ENCODE measurements at regions not wholly inside any gene's neighbourhood (a gene's known extent, or its start where the extent isn't known, plus 50 kb on each side); places are given as distances from the start of the nearest gene placed in this dataset.

DNA sequence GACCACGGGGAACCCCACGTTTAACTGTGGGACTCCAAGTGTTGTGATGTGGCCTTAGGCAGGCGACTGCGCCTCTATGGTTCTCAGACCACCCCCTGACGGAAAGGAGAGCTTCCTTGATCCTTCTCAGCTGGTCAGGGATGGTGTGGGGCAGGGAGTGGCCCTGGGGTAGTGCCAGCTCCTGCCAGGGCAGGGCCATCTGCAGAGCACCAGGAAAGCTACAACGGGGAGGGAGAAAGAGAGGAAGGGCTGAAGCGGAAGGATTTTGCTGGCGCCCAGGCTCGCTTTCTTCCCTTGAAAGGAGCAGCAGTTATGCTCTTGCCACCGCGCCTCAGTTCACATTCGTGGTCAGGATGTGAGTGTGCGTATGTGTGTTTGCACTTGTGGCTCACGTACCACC, 74.9 kb upstream of the PCBD1 start:
- TF ChIP-seq YY1 (IDR thresholded peaks at IDR 0.05; ENCODE audit: low read depth) = no peak
- TF ChIP-seq TEAD4 (IDR thresholded peaks at IDR 0.05) = no peak
- no peak for TF ChIP-seq EGR1 (IDR thresholded peaks at IDR 0.05)
- no peak for TF ChIP-seq TAF1 (IDR thresholded peaks at IDR 0.05; ENCODE audit: low read depth)
- TF ChIP-seq RAD21 (IDR thresholded peaks at IDR 0.05; ENCODE audit: low read depth) = no peak
- no peak for TF ChIP-seq EP300 (IDR thresholded peaks at IDR 0.05; ENCODE audit: borderline replicate concordance)
- no peak for TF ChIP-seq ZBTB7A (IDR thresholded peaks at IDR 0.05; ENCODE audit: low read depth)

DNA sequence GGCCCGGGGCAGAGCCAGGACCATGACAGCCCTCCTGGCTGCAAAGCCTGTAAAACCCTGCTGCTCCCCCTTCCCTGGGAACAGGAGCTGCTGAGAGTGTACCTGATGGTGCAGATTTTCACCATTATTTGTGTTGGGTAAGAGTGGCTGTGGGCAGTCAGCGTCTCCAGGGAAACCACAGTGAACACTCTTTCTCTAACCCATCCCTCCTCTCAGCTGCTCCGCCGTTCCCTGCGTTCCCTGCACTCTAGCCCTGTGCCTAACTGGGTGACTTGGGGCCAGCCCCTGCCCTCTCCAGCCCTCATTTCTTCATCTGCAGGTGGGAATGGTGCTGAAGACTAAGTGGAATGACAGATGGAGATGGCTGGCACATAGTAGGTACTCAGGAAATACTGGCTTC, 75.9 kb upstream of the PCBD1 start:
- no peak for TF ChIP-seq CEBPB (IDR thresholded peaks at IDR 0.05)
- TF ChIP-seq, protein P1, sequence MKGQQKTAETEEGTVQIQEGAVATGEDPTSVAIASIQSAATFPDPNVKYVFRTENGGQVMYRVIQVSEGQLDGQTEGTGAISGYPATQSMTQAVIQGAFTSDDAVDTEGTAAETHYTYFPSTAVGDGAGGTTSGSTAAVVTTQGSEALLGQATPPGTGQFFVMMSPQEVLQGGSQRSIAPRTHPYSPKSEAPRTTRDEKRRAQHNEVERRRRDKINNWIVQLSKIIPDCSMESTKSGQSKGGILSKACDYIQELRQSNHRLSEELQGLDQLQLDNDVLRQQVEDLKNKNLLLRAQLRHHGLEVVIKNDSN (IDR thresholded peaks at IDR 0.05) = no peak
- no peak for TF ChIP-seq CREB1 (IDR thresholded peaks at IDR 0.05; ENCODE audit: low read depth)
- TF ChIP-seq, protein P2, sequence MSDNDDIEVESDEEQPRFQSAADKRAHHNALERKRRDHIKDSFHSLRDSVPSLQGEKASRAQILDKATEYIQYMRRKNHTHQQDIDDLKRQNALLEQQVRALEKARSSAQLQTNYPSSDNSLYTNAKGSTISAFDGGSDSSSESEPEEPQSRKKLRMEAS (IDR thresholded peaks at IDR 0.05) = no peak
- no peak for TF ChIP-seq EGR1 (IDR thresholded peaks at IDR 0.05)
- no peak for TF ChIP-seq TEAD4 (IDR thresholded peaks at IDR 0.05)
- TF ChIP-seq YY1 (IDR thresholded peaks at IDR 0.05; ENCODE audit: low read depth) = no peak
- TF ChIP-seq ZBTB7A (IDR thresholded peaks at IDR 0.05; ENCODE audit: low read depth) = no peak
- no peak for TF ChIP-seq EP300 (IDR thresholded peaks at IDR 0.05; ENCODE audit: borderline replicate concordance)

DNA sequence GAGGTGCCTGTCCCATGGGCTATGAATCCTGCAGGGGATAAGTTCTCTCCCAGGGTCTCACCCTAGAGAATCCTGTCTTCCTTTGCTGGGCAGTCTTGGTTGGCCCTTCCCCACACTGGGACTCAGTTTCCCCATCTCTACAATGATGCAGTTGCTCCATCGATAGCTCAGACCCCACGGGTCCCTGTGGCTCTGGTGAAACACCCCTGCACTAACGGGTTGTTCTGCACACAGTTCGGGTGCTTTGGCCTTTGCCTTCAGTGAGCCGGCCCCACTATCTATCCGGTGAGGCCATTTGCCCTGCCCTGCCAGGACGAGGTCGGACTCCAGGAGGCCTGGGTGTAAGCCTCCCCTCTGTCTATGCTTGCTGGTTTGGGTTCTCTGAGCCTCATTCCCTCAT, 76.5 kb upstream of the PCBD1 start:
- TF ChIP-seq CEBPB (IDR thresholded peaks at IDR 0.05) (no peak), EGR1 (IDR thresholded peaks at IDR 0.05) (no peak), CREB1 (IDR thresholded peaks at IDR 0.05; ENCODE audit: low read depth) (no peak)
- TF ChIP-seq, protein P2 (IDR thresholded peaks at IDR 0.05) = no peak

DNA sequence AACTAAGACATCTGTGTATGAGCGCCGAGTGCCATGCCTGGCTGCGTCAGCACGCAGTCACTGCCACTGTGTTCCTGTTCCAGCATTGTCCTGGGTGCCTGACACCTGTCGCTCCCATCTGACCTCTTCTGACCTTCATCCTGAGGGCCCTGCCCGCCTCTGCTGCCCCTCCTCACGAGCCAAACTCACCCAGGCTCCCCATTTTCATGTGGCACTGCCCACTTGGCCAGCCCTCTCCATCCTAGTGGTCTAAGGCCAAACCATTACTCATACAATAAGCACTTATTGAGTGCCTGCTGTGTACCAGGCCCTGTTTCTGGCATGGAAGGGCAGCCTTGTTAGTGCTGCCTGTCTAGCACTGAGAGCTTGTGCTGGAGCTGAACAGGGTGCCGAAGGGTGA, 77.2 kb upstream of the PCBD1 start:
- no peak for TF ChIP-seq NFIC (IDR thresholded peaks at IDR 0.05)
- TF ChIP-seq YY1 (IDR thresholded peaks at IDR 0.05; ENCODE audit: low read depth) = no peak
- no peak for TF ChIP-seq FOXM1 (IDR thresholded peaks at IDR 0.05; ENCODE audit: borderline replicate concordance, low read depth)
- TF ChIP-seq CEBPB (IDR thresholded peaks at IDR 0.05) = no peak
- TF ChIP-seq TCF12 (IDR thresholded peaks at IDR 0.05; ENCODE audit: low read depth) = no peak
- TF ChIP-seq, protein P3, sequence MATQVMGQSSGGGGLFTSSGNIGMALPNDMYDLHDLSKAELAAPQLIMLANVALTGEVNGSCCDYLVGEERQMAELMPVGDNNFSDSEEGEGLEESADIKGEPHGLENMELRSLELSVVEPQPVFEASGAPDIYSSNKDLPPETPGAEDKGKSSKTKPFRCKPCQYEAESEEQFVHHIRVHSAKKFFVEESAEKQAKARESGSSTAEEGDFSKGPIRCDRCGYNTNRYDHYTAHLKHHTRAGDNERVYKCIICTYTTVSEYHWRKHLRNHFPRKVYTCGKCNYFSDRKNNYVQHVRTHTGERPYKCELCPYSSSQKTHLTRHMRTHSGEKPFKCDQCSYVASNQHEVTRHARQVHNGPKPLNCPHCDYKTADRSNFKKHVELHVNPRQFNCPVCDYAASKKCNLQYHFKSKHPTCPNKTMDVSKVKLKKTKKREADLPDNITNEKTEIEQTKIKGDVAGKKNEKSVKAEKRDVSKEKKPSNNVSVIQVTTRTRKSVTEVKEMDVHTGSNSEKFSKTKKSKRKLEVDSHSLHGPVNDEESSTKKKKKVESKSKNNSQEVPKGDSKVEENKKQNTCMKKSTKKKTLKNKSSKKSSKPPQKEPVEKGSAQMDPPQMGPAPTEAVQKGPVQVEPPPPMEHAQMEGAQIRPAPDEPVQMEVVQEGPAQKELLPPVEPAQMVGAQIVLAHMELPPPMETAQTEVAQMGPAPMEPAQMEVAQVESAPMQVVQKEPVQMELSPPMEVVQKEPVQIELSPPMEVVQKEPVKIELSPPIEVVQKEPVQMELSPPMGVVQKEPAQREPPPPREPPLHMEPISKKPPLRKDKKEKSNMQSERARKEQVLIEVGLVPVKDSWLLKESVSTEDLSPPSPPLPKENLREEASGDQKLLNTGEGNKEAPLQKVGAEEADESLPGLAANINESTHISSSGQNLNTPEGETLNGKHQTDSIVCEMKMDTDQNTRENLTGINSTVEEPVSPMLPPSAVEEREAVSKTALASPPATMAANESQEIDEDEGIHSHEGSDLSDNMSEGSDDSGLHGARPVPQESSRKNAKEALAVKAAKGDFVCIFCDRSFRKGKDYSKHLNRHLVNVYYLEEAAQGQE (IDR thresholded peaks at IDR 0.05; ENCODE audit: low read depth) = no peak
- TF ChIP-seq RAD21 (IDR thresholded peaks at IDR 0.05; ENCODE audit: low read depth) = no peak
- no peak for TF ChIP-seq EGR1 (IDR thresholded peaks at IDR 0.05)
- TF ChIP-seq EP300 (IDR thresholded peaks at IDR 0.05; ENCODE audit: borderline replicate concordance) = no peak
- no peak for TF ChIP-seq TAF1 (IDR thresholded peaks at IDR 0.05; ENCODE audit: low read depth)
- no peak for TF ChIP-seq ZBTB7A (IDR thresholded peaks at IDR 0.05; ENCODE audit: low read depth)
- TF ChIP-seq, protein P1 (IDR thresholded peaks at IDR 0.05) = no peak
- TF ChIP-seq TEAD4 (IDR thresholded peaks at IDR 0.05) = no peak
- TF ChIP-seq CREB1 (IDR thresholded peaks at IDR 0.05; ENCODE audit: low read depth) = no peak
- TF ChIP-seq, protein P2 (IDR thresholded peaks at IDR 0.05) = no peak

DNA sequence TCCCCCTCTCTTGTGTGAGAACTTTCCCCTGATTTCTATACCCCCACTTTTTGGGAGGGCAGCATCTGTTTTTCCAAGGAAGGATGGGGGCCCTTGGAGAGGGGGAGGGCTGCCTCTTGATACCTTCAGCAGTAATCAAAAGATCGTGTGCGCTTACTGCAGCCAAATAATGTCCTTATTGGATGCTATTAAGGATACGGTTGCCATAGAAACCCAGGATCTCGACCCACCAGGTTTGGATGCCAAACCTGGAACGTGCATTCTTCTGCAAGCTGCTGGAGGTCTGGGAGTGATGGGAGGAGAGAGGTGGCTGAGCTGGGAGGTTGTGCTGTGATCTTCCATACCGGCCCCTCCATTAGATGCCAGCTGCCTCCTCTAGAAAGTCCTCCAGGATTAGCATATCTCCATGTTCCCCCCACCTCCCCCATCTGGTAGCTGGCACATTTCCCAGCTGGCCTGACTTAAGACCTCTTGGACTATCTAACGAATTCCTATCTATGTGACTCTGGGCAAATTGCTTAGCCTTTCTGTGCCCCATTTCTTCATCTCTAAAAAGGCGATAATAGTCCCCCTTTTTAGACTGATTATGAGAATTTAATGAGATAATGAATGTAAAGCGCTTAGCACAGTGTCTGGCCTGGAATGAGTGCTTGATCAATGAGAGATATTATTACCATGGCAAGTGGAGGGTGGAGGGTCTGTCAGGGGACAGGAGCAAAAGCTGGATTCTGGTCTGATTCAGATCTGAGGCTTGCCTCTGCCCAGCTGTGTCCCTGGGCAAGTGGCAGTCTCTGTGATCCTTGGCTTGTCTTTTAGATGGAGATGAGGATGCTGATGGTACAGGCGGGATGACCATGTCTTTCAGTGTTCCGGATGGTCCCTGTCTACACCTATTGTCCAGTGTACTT, 78.5 kb upstream of the PCBD1 start:
- TF ChIP-seq EP300 (IDR thresholded peaks at IDR 0.05; ENCODE audit: borderline replicate concordance) (no peak), NFIC (IDR thresholded peaks at IDR 0.05) (no peak), EGR1 (IDR thresholded peaks at IDR 0.05) (no peak), TAF1 (IDR thresholded peaks at IDR 0.05; ENCODE audit: low read depth) (no peak)
- TF ChIP-seq, protein P2 (IDR thresholded peaks at IDR 0.05) = no peak

DNA sequence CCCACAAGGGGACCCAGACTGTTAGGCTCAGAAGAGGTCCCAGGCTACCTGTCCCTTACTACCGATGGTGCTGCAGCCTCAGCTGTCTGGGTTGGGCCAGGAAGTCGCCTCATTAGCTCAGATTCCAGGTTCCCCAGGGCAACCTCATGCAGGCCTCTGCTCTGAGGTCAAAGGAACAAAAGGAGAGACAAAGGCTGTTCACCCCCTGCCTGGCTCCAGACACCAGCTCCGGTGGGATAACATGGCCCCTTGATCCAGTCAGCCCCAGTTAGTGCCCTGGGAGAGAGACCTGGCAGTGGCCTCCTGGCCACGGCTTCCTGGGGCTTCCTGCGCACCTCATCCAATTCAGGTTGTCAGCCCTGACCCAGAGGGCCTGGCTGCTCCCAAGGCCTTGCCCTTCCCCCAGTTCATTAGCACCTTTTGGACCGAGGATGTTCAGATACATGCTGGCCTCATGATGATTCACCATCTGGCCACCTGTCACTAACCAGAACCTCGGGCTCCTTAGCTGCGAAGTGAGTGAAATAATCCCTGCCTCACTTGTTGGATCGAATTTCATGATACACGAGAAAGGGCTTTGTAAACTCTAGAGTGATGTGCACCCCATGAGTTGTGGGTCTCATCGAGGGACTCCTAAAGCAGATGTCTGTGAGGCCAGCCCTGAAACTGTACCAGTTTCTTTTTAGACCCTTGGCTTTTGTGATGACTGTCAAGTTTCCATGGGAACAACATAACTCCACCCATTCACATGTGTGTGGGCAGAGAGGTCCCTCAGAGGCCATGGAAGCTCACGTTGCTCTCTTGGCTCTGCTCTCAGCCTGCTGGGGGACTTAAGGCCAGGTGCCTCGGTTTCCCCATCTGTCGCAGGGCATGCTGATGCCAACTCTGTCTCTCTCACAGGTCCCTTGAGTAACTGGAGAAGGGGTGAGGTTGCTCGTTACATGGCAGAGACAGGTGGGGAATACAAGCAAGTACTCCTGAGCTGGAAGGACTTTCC, 79.5 kb upstream of the PCBD1 start:
- TF ChIP-seq ZBTB7A (IDR thresholded peaks at IDR 0.05; ENCODE audit: low read depth) = no peak
- TF ChIP-seq TEAD4 (IDR thresholded peaks at IDR 0.05) = no peak
- TF ChIP-seq NFIC (IDR thresholded peaks at IDR 0.05) = no peak
- no peak for TF ChIP-seq RAD21 (IDR thresholded peaks at IDR 0.05; ENCODE audit: low read depth)
- TF ChIP-seq FOXM1 (IDR thresholded peaks at IDR 0.05; ENCODE audit: borderline replicate concordance, low read depth) = no peak
- no peak for TF ChIP-seq EP300 (IDR thresholded peaks at IDR 0.05; ENCODE audit: borderline replicate concordance)
- TF ChIP-seq TAF1 (IDR thresholded peaks at IDR 0.05; ENCODE audit: low read depth) = no peak
- TF ChIP-seq, protein P1 (IDR thresholded peaks at IDR 0.05) = no peak
- TF ChIP-seq CEBPB (IDR thresholded peaks at IDR 0.05) = no peak
- TF ChIP-seq CREB1 (IDR thresholded peaks at IDR 0.05; ENCODE audit: low read depth) = no peak
- no peak for TF ChIP-seq YY1 (IDR thresholded peaks at IDR 0.05; ENCODE audit: low read depth)
- TF ChIP-seq, protein P3 (IDR thresholded peaks at IDR 0.05; ENCODE audit: low read depth) = no peak
- TF ChIP-seq EGR1 (IDR thresholded peaks at IDR 0.05) = no peak
- TF ChIP-seq, protein P2 (IDR thresholded peaks at IDR 0.05) = no peak
- TF ChIP-seq TCF12 (IDR thresholded peaks at IDR 0.05; ENCODE audit: low read depth) = no peak

Data from Ishikawa (cell line).